ENCODE measurements at regions not wholly inside any gene's neighbourhood (a gene's known extent, or its start where the extent isn't known, plus 50 kb on each side); places are given as distances from the start of the nearest gene placed in this dataset.
"Not testable (repeated sequence)": the region's sequence is repeated elsewhere in the genome, so short reads cannot be mapped to it uniquely, and the experiment has no call there.

- TF ChIP-seq EZH2phosphoT487 (IDR thresholded peaks at IDR 0.05; ENCODE audit: borderline replicate concordance); EZH2 (IDR thresholded peaks at IDR 0.05); CTCF (IDR thresholded peaks at IDR 0.05 in 2 of 3, conservative IDR thresholded peaks at IDR 0.05 in 1 of 3; ENCODE audit: borderline replicate concordance in 1 of 3, insufficient read depth in 1 of 3, low read depth in 2 of 3, low read length in 2 of 3): not testable (repeated sequence)
Observed at GRCh38 chr15:26029586-26029985, 166.5 kb upstream of the ATP10A start.
